BJ (cell line): ENCODE measurements at regions not wholly inside any gene's neighbourhood (a gene's known extent, or its start where the extent isn't known, plus 50 kb on each side); places are given as distances from the start of the nearest gene placed in this dataset.
"Not testable (repeated sequence)": the region's sequence is repeated elsewhere in the genome, so short reads cannot be mapped to it uniquely, and the experiment has no call there.

Experiments
- CTCF ChIA-PET: fragments of 350-600 bp; formaldehyde crosslinking; extraction: SDS; loops from one replicate; lab custom pipeline; 2021; ENCODE audit warnings: antibody characterized with exemption, inconsistent platforms; lab: Yijun Ruan, JAX
- POLR2A ChIA-PET: fragments of 300-600 bp; sonication (Branson Sonifier 250); formaldehyde crosslinking; extraction: SDS; loops from one replicate; lab custom pipeline; 2021; ENCODE audit warnings: antibody characterized with exemption; lab: Charles Lee
- DNase-seq: peaks from one replicate; pipeline ENCODE4 v3.0.0-alpha.2; 2011; ENCODE audit warnings: low read depth
- H3K27me3 ChIP-seq: 2 replicates; pipeline ENCODE4 v1.6.0; 2011; ENCODE audit warnings: low read length; ENCODE audit not compliant: control insufficient read depth, insufficient read depth
- H3K36me3 ChIP-seq: 2 replicates; pipeline ENCODE4 v1.5.1; 2011; ENCODE audit warnings: low read length; ENCODE audit not compliant: control insufficient read depth, insufficient read depth
- H3K4me3 ChIP-seq: 2 replicates; pipeline ENCODE4 v1.5.1; 2011; ENCODE audit warnings: low read depth, mild to moderate bottlenecking, control low read depth, low read length
- TF ChIP-seq, protein P1 (sequence below): IDR thresholded peaks from 2 replicates; pipeline ENCODE4 v1.5.1; 2011; ENCODE audit warnings: low read depth, mild to moderate bottlenecking, control low read depth, inconsistent platforms, low read length, moderate library complexity; ENCODE audit not compliant: insufficient read depth

DNA sequence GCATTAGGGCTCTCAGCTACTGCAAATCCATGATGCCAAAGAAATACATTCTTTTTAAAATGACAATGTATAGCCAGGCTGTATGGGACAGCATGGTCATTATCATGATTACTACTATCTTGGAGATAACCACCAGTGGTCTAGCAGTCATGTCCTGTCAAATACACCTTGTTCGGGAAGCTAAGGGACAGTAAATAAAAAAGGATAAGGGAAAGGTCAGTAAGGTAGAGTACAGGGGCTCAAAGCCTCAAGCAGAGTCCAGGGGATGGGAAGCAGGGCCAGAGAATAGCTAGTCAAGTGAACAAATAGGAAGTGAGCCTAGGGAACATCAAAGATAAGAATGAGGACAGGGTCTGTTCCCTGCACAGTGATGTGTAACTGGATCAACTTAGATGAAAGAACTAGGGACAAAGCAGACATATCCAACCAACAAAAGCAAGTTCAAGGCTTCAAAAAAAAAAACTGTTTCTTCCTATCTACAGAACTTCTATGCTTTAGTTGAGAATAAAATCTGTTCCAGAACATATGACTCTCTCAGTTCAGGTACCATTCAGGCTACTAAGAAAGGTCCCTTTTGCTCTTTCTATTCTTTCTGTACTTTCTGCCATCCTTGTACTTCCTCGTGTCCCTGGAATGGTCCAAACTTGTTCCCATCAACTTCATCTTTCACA is 62.9 kb upstream of the EHBP1 start:
- TF ChIP-seq, protein P1, sequence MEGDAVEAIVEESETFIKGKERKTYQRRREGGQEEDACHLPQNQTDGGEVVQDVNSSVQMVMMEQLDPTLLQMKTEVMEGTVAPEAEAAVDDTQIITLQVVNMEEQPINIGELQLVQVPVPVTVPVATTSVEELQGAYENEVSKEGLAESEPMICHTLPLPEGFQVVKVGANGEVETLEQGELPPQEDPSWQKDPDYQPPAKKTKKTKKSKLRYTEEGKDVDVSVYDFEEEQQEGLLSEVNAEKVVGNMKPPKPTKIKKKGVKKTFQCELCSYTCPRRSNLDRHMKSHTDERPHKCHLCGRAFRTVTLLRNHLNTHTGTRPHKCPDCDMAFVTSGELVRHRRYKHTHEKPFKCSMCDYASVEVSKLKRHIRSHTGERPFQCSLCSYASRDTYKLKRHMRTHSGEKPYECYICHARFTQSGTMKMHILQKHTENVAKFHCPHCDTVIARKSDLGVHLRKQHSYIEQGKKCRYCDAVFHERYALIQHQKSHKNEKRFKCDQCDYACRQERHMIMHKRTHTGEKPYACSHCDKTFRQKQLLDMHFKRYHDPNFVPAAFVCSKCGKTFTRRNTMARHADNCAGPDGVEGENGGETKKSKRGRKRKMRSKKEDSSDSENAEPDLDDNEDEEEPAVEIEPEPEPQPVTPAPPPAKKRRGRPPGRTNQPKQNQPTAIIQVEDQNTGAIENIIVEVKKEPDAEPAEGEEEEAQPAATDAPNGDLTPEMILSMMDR = no peak
- ChIA-PET CTCF (interaction anchor here (3.0 kb wide), 1 partner anchor 185 kb away, joined by 13 read pairs; no protein-coding TSS in a partner anchor), POLR2A (no interaction called here)
- H3K27me3 ChIP-seq = no peaks in the 10 kb centered on the region
- H3K36me3 ChIP-seq = no peaks in the 10 kb centered on the region
- no peak for DNase-seq
- H3K4me3 ChIP-seq = no peak overlapping the region

DNA sequence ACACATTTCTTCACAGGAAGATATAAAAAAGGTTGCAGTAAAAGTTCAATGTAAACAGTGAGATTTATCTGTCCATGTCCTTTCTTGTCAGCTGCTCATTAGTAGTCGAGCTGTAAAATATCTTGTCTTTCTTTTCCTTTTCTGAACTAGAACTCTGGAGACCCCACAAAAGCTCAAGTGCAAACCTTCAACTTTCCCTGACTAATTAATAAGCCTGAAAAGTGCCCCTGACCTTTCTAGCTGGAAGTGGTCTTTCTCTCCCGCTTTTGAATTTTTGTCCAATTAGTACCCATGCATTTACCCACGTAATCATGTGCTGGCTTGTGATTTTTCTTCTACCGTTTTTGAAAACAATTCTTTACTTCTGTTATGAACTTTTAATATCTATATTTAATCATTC is 63.6 kb upstream of the EHBP1 start:
- no peaks in the 10 kb centered on the region for H3K36me3 ChIP-seq
- ChIA-PET POLR2A (interaction anchor here (0.6 kb wide), 1 partner anchor 10 kb away, joined by 11 read pairs; no protein-coding TSS in a partner anchor), CTCF (interaction anchor here (3.0 kb wide), 1 partner anchor 185 kb away, joined by 13 read pairs; no protein-coding TSS in a partner anchor)
- DNase-seq = no peak
- TF ChIP-seq, protein P1 = no peak
- H3K27me3 ChIP-seq = no peaks in the 10 kb centered on the region
- H3K4me3 ChIP-seq = no peak overlapping the region

DNA sequence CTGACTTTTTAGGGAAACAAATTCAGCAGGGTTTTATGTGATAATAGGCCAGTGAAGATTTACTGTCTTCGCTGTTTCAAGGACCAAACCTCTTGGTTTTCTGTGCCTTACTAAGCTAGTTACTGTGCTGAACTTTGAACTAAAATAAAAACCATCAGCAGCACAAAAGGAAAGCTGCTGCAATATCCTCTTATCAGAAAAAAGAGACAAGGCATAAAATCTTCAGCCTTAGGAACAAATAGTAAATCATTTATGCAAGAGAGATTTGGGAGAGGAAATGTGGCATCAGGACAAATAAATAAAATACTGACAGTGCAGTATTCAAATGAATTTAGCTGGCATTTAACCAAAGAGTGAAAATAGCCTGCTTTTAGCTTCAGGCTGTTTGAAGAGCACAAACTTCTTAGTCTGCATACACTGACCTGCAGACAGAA is 64.1 kb upstream of the EHBP1 start:
- ChIA-PET POLR2A (interaction anchor here (0.6 kb wide), 1 partner anchor 10 kb away, joined by 11 read pairs; no protein-coding TSS in a partner anchor), CTCF (interaction anchor here (3.0 kb wide), 1 partner anchor 184 kb away, joined by 13 read pairs; no protein-coding TSS in a partner anchor)
- H3K4me3 ChIP-seq = no peak overlapping the region
- TF ChIP-seq, protein P1 = no peak
- H3K27me3 ChIP-seq = no peaks in the 10 kb centered on the region
- no peak for DNase-seq
- no peaks in the 10 kb centered on the region for H3K36me3 ChIP-seq

DNA sequence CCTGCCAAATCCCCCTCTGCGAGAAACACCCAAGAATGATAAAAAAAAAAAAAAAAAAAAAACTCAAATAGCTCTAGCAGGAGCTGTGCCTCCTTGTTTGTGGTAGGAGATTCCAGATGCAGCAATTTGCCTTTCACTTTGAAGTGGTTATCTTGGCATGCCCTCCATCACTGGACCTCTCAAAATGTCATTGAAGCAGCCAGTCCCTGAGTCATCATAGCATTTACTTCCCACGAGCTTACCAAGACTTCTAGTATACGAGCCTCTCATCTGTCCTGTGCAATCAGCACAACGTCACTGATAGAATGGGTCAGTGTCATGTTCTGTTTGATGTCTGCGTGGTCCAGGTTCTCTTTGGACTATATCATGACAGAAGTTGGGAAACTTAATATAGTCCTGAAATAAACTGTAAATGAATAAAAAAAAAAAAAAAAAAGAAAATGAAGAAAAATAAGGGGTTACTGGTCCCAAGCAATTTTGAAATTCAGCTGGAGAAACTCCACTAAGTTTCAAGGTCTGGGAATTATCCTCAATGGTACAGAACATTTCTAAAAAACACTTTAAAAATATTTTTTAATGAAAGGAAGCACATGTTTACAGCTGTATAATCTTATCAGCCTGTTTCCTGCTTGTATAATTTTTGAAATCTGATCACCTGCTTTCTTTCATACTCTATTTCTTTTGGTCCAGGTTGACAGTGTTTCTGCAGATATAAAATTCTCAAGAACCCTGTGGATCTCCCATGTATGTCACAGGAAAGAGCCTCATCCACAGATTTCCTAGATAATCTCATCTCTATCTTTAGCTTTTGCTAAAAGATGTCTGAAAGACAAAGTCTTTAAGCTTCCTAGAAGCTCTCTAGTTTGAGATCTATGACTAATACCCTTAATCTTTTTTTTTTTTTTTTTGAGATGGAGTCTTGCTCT is 74.1 kb upstream of the EHBP1 start:
- Histone ChIP-seq H3K36me3 (no peaks in the 10 kb centered on the region), H3K4me3 (no peak overlapping the region), H3K27me3 (no peaks in the 10 kb centered on the region; the same call in 1 of the 2 replicates)
- TF ChIP-seq, protein P1 = no peak
- no peak for DNase-seq
- ChIA-PET POLR2A (interaction anchor here (0.6 kb wide), 1 partner anchor 10 kb away, joined by 11 read pairs; no protein-coding TSS in a partner anchor), CTCF (no interaction called here)

DNA sequence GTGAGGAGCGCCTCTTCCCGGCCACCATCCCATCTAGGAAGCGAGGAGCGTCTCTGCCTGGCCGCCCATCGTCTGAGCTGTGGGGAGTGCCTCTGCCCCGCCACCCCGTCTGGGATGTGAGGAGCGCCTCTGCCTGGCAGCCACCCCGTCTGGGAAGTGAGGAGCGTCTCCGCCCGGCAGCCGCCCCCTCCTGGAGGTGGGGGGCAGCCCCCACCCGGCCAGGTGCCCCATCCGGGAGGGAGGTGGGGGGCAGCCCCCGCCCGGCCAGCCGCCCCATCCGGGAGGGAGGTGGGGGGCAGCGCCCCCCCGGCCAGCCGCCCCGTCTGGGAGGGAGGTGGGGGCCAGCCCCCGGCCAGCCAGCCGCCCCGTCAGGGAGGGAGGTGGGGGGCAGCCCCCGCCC is 75.3 kb upstream of the EHBP1 start:
- H3K4me3 ChIP-seq, CTCF ChIA-PET, POLR2A ChIA-PET, DNase-seq, H3K27me3 ChIP-seq, H3K36me3 ChIP-seq: not testable (repeated sequence)

DNA sequence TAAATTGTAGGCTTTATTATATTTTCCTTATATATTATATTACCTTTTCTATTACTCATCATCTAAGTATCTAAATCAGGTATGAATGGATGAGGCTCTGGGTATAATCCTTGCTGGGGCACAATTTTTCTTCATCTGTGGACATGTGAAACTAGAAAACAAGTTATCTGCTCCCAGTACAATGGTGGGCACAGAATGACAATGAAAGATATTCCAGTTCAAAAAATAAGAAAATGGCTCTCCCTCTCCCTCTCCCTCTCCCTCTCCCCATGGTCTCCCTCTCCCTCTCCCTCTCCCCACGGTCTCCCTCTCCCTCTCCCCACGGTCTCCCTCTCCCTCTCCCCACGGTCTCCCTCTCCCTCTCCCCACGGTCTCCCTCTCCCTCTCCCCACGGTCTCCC is 76.2 kb upstream of the EHBP1 start:
- CTCF ChIA-PET = interaction anchor here (0.7 kb wide), 1 partner anchor 28 kb away, joined by 3 read pairs; no protein-coding TSS in a partner anchor
- H3K4me3 ChIP-seq, H3K36me3 ChIP-seq, H3K27me3 ChIP-seq, POLR2A ChIA-PET, DNase-seq: not testable (repeated sequence)
